Activated CD8-positive, alpha-beta memory T cell treated with anti-CD3 and anti-CD28 coated beads, Interleukin-2, amount 50 U/mL, for 4 hours (primary cell): ENCODE measurements at regions not wholly inside any gene's neighbourhood (a gene's known extent, or its start where the extent isn't known, plus 50 kb on each side); places are given as distances from the start of the nearest gene placed in this dataset.

Experiments
- DNase-seq: peaks from one replicate; pipeline ENCODE4 v3.0.0-alpha.2; 2020

- no peak for DNase-seq
These were observed 226.4 kb upstream of the ID2 start for GRCh38 chr2:8455236-8456150.

GRCh38 chr2:8456151-8457091, 225.4 kb upstream of the ID2 start:
- DNase-seq, result peak; percentile 26

GRCh38 chr2:8457092-8457481, 224.8 kb upstream of the ID2 start:
- DNase-seq, result no peak

- no peak for DNase-seq
These were observed 224.0 kb upstream of the ID2 start for GRCh38 chr2:8457699-8458502.

GRCh38 chr2:8458503-8459459, 223.1 kb upstream of the ID2 start:
- no peak for DNase-seq

- no peak for DNase-seq
These were observed 222.4 kb upstream of the ID2 start for GRCh38 chr2:8459474-8459873.

- DNase-seq, result no peak
These were observed 220.5 kb upstream of the ID2 start for GRCh38 chr2:8461341-8461740.

GRCh38 chr2:8462280-8462679, 219.6 kb upstream of the ID2 start:
- DNase-seq, result no peak

- DNase-seq, result no peak
These were observed 218.8 kb upstream of the ID2 start for GRCh38 chr2:8462899-8463648.

GRCh38 chr2:8465560-8465959, 216.3 kb upstream of the ID2 start:
- DNase-seq, result no peak

GRCh38 chr2:8469709-8470493, 212.0 kb upstream of the ID2 start:
- DNase-seq, result no peak

GRCh38 chr2:8472545-8473323, 209.1 kb upstream of the ID2 start:
- DNase-seq, result no peak

- peak; percentile 30 for DNase-seq
These were observed 206.4 kb upstream of the ID2 start for GRCh38 chr2:8475349-8476031.

- no peak for DNase-seq
These were observed 204.0 kb upstream of the ID2 start for GRCh38 chr2:8477552-8478470.

GRCh38 chr2:8478471-8478793, 203.4 kb upstream of the ID2 start:
- no peak for DNase-seq

GRCh38 chr2:8479298-8479697, 202.6 kb upstream of the ID2 start:
- DNase-seq, result no peak

- DNase-seq, result no peak
These were observed 200.9 kb upstream of the ID2 start for GRCh38 chr2:8480915-8481314.
